T-helper 1 cell treated with Interleukin-12 subunit alpha and Interleukin-12 subunit beta and Interleukin-4 antibody, amounts not matched to agents 30 μg/mL and 1 μg/mL, for 36 hours (primary cell): ENCODE measurements at regions not wholly inside any gene's neighbourhood (a gene's known extent, or its start where the extent isn't known, plus 50 kb on each side); places are given as distances from the start of the nearest gene placed in this dataset.

ENCODE experiments used
- H3K27ac Mint-ChIP-seq: one replicate; pipeline ENCODE4 v1.8.0; 2021; ENCODE audit warnings: mild to moderate bottlenecking, mixed read lengths
- H3K27me3 Mint-ChIP-seq: one replicate; pipeline ENCODE4 v1.8.0; 2021; ENCODE audit warnings: low read depth, mixed read lengths
- H3K36me3 Mint-ChIP-seq: one replicate; pipeline ENCODE4 v1.8.0; 2021; ENCODE audit warnings: low read depth, mixed read lengths
- H3K4me1 Mint-ChIP-seq: one replicate; pipeline ENCODE4 v1.8.0; 2021; ENCODE audit warnings: low read depth, mixed read lengths
- H3K4me3 Mint-ChIP-seq: one replicate; pipeline ENCODE4 v1.8.0; 2021; ENCODE audit warnings: mild to moderate bottlenecking, moderate library complexity, mixed read lengths
- H3K9me3 Mint-ChIP-seq: one replicate; pipeline ENCODE4 v1.8.0; 2021; ENCODE audit warnings: mixed read lengths

DNA sequence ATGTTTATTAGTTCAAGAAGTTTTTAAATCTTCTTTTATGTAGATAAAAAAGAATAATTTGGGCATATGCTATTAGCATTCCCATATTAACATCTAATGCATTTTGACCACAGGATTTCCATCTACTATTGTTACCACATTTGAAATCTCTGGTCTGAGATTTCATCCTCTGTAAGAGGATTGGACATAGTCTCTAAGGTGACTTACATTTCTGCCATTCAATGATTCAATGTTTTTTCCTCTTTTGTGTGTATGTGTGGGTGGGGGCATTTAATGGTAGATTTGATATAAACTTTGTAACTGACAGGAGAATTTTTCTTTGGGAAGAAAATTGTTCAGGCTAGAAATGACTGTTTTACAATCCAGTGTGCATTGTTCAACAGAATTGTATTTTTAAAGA is 307.3 kb upstream of the RBMS3 start:
- Mint-ChIP-seq H3K27me3 (peaks cover 6% of the 10 kb centered on the region), H3K36me3 (peaks cover 5% of the 10 kb centered on the region), H3K4me1 (no peaks in the 10 kb centered on the region), H3K9me3 (peaks cover 45% of the 10 kb centered on the region), H3K27ac (no peak overlapping the region), H3K4me3 (no peak overlapping the region)

DNA sequence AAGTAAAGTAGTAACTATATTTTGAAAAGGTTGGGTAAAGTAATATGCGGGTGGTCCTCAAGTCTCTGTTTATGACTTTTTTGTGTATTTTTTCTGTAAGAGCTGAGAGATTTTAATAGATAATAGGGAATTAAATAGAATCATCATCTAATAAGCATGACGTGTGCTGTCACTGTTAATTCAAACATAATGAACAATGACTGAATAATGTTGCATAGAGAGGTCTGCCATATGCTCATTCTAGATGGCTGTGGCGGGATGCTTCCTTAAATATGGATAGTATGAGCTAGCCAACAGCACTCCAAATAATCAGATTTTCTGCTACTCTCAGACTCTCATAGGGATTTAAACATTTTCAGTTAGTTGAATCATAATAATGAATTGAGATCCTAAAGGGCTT is 302.8 kb upstream of the RBMS3 start:
- H3K4me3 Mint-ChIP-seq: no peak overlapping the region
- H3K27me3 Mint-ChIP-seq: peaks cover 6% of the 10 kb centered on the region
- peaks cover 13% of the 10 kb centered on the region for H3K9me3 Mint-ChIP-seq
- no peak overlapping the region for H3K27ac Mint-ChIP-seq
- peaks cover 6% of the 10 kb centered on the region for H3K4me1 Mint-ChIP-seq
- no peaks in the 10 kb centered on the region for H3K36me3 Mint-ChIP-seq

DNA sequence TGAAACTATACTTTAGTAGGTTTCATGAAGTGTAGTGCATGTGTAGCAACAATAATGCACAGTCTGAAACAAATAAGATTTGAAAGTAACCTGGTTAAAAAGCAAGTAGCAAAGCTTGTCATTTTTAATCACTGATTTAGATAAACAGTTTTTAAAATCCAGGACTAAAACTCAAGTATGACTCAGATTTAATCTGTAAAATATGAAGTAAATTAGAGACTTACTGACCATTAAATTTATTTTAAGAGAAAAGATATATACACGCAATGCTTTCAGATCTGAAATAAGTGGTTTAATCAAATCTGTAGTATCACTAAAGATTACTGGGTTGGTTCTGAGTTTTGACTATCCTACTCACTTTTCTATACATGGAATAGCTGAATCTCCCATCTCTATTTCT is 300.7 kb upstream of the RBMS3 start:
- Mint-ChIP-seq H3K9me3 (peaks cover 9% of the 10 kb centered on the region), H3K4me3 (no peak overlapping the region), H3K27me3 (peaks cover 6% of the 10 kb centered on the region), H3K36me3 (no peaks in the 10 kb centered on the region), H3K4me1 (peaks cover 6% of the 10 kb centered on the region), H3K27ac (no peak overlapping the region)

DNA sequence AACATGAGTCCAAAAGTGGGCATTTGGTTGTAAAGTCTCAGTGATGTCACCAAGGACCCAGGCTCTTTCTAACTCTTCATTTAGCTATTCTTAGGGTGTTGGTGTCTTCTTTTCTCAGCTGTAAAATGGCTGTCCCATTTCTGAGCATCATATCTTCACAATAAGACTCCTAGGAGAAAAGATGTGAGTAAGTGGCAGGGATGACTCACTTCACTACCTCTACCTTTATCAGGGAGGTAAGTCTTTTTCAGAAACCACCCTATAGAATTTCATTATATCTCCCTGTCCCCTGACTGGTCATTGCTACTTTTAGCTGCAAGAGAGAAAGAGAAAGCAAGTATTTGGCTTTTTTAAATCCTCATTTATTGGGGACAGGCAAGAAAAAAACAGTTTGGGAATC is 300.2 kb upstream of the RBMS3 start:
- peaks cover 6% of the 10 kb centered on the region for H3K27me3 Mint-ChIP-seq
- peaks cover 9% of the 10 kb centered on the region for H3K9me3 Mint-ChIP-seq
- no peaks in the 10 kb centered on the region for H3K36me3 Mint-ChIP-seq
- H3K4me1 Mint-ChIP-seq: peaks cover 6% of the 10 kb centered on the region
- no peak overlapping the region for H3K4me3 Mint-ChIP-seq
- no peak overlapping the region for H3K27ac Mint-ChIP-seq

DNA sequence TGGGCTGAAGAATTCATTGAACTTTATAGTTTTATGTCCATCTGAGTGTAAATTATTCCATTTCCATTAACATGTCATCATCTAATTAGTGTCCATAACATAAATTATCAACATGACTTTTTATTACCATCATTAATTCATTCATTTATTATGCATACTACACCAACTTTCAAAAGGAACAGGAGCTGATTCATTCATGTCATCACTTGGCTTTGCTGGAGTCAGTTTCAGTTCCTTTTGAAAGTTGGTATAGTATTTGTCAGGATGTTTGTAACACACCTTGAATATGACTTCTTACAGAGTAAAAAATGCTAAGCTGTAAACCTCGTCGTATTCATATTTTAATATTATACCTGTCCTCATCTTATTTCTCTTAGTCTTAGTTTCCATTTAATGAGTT is 298.0 kb upstream of the RBMS3 start:
- Mint-ChIP-seq H3K9me3 (peaks cover 4% of the 10 kb centered on the region), H3K27ac (no peak overlapping the region), H3K27me3 (peaks cover 5% of the 10 kb centered on the region), H3K36me3 (no peaks in the 10 kb centered on the region), H3K4me1 (peaks cover 6% of the 10 kb centered on the region), H3K4me3 (no peak overlapping the region)

DNA sequence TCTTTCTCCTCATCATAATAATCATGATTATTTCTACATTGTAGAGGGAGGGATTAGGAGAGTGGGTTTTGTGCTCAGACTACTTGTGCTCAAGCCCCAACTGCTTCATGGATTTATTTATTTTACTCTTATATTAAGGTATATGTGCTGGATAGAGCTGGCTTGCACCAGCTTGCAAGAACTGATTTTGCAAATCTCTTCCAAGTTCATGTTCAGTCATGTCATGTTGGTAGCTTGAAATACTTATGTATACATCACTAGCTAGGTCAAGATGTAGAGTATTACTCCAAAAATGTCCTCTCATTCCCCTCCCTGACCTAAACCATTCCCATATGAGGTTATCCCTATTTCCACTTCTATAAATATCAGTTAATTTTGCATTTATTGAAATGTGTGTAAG is 293.9 kb upstream of the RBMS3 start:
- H3K4me1 Mint-ChIP-seq: peaks cover 6% of the 10 kb centered on the region
- H3K27ac Mint-ChIP-seq: no peak overlapping the region

DNA sequence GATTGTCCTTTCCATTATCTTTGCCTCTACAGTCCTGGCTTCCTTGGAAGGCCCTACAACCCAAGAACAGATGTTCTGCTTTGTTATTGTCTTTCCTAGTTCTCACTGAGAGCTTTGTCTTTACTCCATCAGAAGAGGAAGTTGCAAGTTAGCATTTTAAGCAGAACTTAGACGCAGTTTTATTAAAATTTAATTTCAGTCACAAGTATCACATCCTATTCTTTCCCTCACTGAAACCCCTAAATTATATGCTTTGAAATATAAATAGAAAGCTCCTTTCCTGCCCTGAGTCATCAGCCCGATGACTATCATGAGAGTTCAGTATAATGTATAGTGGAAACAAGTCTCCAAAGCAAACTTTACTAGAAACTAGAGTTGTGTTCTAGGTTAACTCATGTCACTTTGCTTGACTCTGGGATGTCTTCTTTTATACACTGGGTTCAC is 291.2 kb upstream of the RBMS3 start:
- Mint-ChIP-seq H3K9me3 (peaks cover 9% of the 10 kb centered on the region), H3K4me3 (no peak overlapping the region), H3K27ac (no peak overlapping the region), H3K27me3 (no peaks in the 10 kb centered on the region), H3K36me3 (peaks cover 5% of the 10 kb centered on the region), H3K4me1 (peaks cover 6% of the 10 kb centered on the region)

More for the DNA sequence above, 293.9 kb upstream of the RBMS3 start:
- no peaks in the 10 kb centered on the region for H3K27me3 Mint-ChIP-seq
- H3K4me3 Mint-ChIP-seq: no peak overlapping the region
- H3K9me3 Mint-ChIP-seq: no peaks in the 10 kb centered on the region
- H3K36me3 Mint-ChIP-seq: peaks cover 2% of the 10 kb centered on the region

DNA sequence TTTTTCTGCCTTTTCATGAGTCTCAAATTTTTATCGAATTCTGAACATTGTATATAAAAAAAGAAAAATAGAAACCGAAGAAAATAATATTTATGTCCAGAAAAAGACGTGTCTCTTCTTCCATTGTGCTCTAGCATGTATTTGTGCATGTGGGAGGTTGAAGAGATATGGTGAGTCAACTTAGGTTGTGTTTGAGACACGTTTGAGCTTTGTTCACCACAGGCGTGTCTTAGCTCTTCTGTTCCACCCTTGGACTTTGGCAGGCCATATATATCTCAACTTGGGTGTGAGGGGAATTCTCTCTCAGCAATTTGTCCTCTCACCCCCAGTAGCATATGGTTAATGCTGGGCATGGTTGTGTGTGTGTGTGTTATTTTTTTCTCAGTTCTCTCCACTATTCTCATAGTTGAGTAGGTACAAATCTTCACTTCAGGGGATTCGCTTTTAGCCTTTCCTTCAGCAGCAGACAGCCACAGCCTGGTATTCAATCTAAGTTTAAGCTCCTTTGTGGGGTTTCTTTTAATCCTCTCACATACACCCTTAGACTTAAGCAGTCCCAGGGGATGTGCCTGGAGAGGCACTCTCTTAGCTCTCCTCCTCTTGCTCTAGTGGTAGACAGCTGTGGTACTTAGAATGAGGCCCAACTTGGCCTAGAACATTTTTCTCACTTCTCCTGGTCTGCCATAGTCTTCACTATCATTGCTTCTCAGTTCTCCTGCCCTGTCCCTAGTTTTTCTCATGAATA is 286.5 kb upstream of the RBMS3 start:
- no peak overlapping the region for H3K27ac Mint-ChIP-seq
- peaks cover 6% of the 10 kb centered on the region for H3K4me1 Mint-ChIP-seq
- no peaks in the 10 kb centered on the region for H3K27me3 Mint-ChIP-seq
- peaks cover 4% of the 10 kb centered on the region for H3K36me3 Mint-ChIP-seq
- H3K9me3 Mint-ChIP-seq: peaks cover 29% of the 10 kb centered on the region
- no peak overlapping the region for H3K4me3 Mint-ChIP-seq

DNA sequence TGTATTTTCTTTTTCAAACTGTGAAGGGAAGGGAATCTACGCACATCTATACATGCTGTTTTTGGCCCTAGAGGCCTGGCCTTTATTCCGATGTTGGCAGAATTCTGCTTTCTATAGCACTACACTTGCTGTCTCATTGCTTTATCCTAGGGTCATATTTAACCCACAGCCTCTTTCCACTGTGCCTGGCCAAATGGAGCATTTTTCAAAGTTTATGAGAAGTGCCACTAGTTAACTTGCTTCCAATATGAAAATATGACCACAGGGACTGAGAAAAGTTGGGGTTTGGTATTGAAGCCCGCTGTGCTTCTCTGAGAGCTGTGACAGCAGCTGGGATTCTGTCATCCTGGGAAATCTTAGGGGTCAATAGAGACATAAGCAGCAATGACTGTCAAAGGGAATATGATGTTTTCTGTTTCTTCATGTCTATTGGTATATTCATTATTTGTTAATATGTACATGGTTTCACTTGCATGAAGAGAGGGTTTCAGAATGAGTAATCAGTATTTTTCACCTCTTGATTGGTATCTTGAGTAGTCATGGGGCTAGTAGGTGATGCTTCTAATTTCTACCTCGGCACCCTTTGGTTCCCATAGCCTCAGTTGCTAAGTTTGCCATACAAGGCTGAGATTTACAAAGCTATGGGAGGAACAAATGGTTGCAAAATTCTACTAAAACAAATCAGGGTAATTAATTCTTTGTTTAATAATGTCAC is 275.8 kb upstream of the RBMS3 start:
- Mint-ChIP-seq H3K36me3 (no peaks in the 10 kb centered on the region), H3K9me3 (no peaks in the 10 kb centered on the region), H3K4me1 (no peaks in the 10 kb centered on the region), H3K27ac (no peak overlapping the region), H3K4me3 (no peak overlapping the region), H3K27me3 (no peaks in the 10 kb centered on the region)

DNA sequence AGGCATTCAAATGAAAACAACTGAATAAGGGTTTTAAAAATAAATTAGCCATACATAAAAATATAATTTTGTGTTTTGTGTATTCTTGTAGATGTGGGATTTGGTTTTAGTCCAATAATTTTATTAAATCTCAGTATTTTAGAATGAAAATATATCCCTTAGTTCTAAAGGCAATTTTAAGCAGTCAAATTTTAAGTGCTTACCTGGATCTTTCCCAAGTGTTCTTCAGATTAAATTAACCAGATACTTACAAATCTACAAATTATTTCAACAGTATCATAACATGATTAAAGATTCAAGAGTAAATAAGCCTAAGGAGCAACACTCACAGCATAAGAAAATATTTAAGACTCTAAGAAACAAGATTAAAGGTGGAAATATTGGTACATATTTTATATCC is 275.0 kb upstream of the RBMS3 start:
- Mint-ChIP-seq H3K27me3 (no peaks in the 10 kb centered on the region), H3K27ac (no peak overlapping the region), H3K9me3 (no peaks in the 10 kb centered on the region), H3K4me1 (no peaks in the 10 kb centered on the region), H3K36me3 (no peaks in the 10 kb centered on the region), H3K4me3 (no peak overlapping the region)

DNA sequence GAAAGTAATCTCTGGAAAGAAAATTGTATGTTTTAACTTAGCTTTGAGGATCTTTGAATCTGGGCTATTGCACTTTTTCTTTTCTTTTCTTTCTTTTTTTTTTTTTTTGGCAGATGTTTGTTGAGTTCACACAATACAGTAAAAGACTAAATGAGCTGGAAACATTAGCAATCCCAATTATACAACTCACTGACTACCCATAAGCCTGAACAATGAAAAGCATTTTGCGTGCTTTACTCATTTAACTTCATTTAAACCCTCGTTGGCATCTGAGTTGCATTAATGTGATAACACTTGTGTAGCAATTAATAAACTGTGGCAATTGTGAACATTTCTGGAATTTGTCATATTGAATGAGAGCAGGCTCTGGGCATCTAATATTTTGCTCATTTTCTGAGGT is 269.4 kb upstream of the RBMS3 start:
- Mint-ChIP-seq H3K9me3 (no peaks in the 10 kb centered on the region), H3K4me1 (no peaks in the 10 kb centered on the region), H3K27ac (no peak overlapping the region), H3K36me3 (no peaks in the 10 kb centered on the region), H3K27me3 (no peaks in the 10 kb centered on the region), H3K4me3 (no peak overlapping the region)

DNA sequence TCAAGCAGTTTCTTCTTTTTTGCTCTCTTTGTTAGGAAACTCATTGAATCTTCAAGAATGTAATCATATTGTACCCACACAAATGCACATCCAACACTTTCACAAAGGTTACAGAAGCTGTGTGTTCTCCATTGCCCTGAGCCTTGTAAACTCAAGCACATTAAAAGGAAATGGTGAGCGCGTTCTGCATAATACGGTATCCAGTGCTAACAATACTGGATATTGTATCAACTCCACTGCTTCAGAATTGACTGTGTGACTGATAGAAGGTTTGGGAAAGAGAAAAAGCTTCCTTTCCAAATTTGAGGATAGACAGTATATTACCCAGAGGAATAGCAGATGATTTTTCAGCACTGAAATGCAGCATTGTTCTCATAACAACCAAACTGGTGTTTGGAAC is 268.9 kb upstream of the RBMS3 start:
- Mint-ChIP-seq H3K4me3 (no peak overlapping the region), H3K9me3 (no peaks in the 10 kb centered on the region), H3K36me3 (no peaks in the 10 kb centered on the region), H3K27ac (no peak overlapping the region), H3K27me3 (no peaks in the 10 kb centered on the region), H3K4me1 (no peaks in the 10 kb centered on the region)

DNA sequence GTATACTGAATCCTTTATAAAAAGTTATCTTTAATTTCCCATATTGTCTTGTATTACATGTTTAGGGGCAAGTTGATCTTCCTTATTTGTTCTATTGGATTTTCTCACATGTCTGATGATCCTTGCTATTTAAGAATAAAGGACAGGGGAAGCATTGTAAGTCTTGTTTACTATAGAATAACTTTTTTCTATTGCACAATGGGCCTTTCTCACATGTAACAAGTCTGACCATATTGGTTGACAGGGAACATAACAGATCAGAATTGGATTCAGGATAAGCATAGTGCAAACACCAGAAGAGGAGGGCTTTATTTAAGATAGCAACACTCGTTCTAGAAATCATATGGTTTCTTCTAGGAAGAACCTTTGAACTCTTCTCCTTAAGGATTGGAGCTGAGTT is 257.9 kb upstream of the RBMS3 start:
- H3K4me1 Mint-ChIP-seq: peaks cover 8% of the 10 kb centered on the region
- H3K4me3 Mint-ChIP-seq: no peak overlapping the region
- H3K27me3 Mint-ChIP-seq: peaks cover 3% of the 10 kb centered on the region
- H3K36me3 Mint-ChIP-seq: no peaks in the 10 kb centered on the region
- no peak overlapping the region for H3K27ac Mint-ChIP-seq
- H3K9me3 Mint-ChIP-seq: peaks cover 18% of the 10 kb centered on the region

DNA sequence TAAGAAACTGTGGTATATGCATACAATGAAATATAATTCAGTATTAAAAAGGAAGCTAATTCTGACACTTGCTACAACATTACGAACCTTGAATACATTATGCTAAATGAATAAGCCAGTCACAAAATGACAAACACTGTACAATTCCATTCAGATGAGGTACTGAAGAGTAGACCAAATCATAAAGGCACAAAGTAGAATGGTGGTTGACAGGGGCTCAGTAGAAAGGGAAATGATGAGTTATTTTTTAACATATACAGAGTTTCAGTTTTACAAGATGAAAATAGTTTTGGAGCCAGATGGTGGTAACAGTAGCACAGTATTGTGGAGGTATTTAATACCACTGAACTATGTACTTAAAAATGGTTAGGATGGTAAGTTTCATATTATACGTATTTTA is 254.6 kb upstream of the RBMS3 start:
- H3K36me3 Mint-ChIP-seq: no peaks in the 10 kb centered on the region
- H3K27ac Mint-ChIP-seq: no peak overlapping the region
- peaks cover 8% of the 10 kb centered on the region for H3K4me1 Mint-ChIP-seq
- no peak overlapping the region for H3K4me3 Mint-ChIP-seq
- no peaks in the 10 kb centered on the region for H3K27me3 Mint-ChIP-seq
- H3K9me3 Mint-ChIP-seq: peaks cover 18% of the 10 kb centered on the region

DNA sequence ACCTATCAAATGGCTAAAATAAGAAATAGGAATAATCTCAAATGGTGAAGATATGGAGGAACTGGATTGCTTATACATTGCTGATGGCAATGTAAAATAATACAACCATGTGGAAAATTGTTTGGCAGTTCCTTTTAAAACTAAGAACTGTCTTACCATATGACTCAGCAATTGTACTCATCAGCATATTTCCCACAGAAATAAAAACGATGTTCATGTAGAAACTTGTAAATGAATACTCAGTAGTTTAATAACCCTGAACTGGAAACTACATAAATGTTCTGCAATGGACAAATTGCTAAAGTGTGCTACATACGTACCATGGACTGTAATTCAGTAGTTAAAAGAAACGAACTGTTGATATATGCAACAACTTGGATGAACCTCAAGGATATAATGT is 253.9 kb upstream of the RBMS3 start:
- H3K4me1 Mint-ChIP-seq: peaks cover 8% of the 10 kb centered on the region

More for the DNA sequence above, 253.9 kb upstream of the RBMS3 start:
- no peak overlapping the region for H3K27ac Mint-ChIP-seq
- no peak overlapping the region for H3K4me3 Mint-ChIP-seq
- H3K9me3 Mint-ChIP-seq: peaks cover 18% of the 10 kb centered on the region
- no peaks in the 10 kb centered on the region for H3K36me3 Mint-ChIP-seq
- H3K27me3 Mint-ChIP-seq: no peaks in the 10 kb centered on the region
